CD4-positive, alpha-beta T cell (primary cell): ENCODE measurements at regions not wholly inside any gene's neighbourhood (a gene's known extent, or its start where the extent isn't known, plus 50 kb on each side); places are given as distances from the start of the nearest gene placed in this dataset.

Experiments used
- ATAC-seq: fragments of 200-7000 bp; cut with Tn5 transposase; one replicate; pipeline ENCODE4 v1.10.0; 2022; ENCODE audit warnings: mild to moderate bottlenecking; ENCODE audit not compliant: poor library complexity
- CTCF ChIA-PET: fragments of 350-600 bp; sonication (Branson Sonifier 250); formaldehyde crosslinking; loops from one replicate; lab custom pipeline; 2021; ENCODE audit warnings: antibody characterized with exemption, inconsistent platforms; lab: Charles Lee
- POLR2A ChIA-PET: fragments of 350-600 bp; sonication (Branson Sonifier 250); formaldehyde crosslinking; loops from one replicate; lab custom pipeline; 2021; ENCODE audit warnings: antibody characterized with exemption, inconsistent platforms; lab: Charles Lee
- DNase-seq, 14 experiments: peaks; one replicate each; pipeline ENCODE4 v3.0.0-alpha.2; 2013 to 2020; ENCODE audit warnings: mixed read lengths in 2 of 14
- H3K27ac ChIP-seq, 2 donors: one replicate each; pipeline versions ENCODE4 v1.5.1 to v1.7.0; 2013; ENCODE audit warnings: low read length in 2 of 2, low read depth in 1 of 2, mild to moderate bottlenecking in 1 of 2
- H3K27me3 ChIP-seq, 2 experiments: 1 replicate in 1 of 2; 2 replicates in 1 of 2; pipeline versions ENCODE4 v1.6.1 to v1.7.0; 2013; ENCODE audit warnings: low read length in 2 of 2, control low read depth in 1 of 2, mild to moderate bottlenecking in 1 of 2, moderate library complexity in 1 of 2; ENCODE audit not compliant: insufficient read depth in 2 of 2, control insufficient read depth in 1 of 2
- H3K36me3 ChIP-seq: one replicate; pipeline ENCODE4 v1.6.1; 2013; ENCODE audit warnings: low read length, control low read depth; ENCODE audit not compliant: insufficient read depth
- H3K4me1 ChIP-seq: one replicate; pipeline ENCODE4 v1.6.1; 2013; ENCODE audit warnings: low read length, control low read depth; ENCODE audit not compliant: insufficient read depth
- H3K4me3 ChIP-seq: one replicate; pipeline ENCODE4 v1.5.1; 2013; ENCODE audit warnings: mild to moderate bottlenecking, low read length, moderate library complexity
- H3K9me3 ChIP-seq, 2 experiments: 1 replicate in 1 of 2; 2 replicates in 1 of 2; pipeline versions ENCODE4 v1.6.1 to v1.7.0; 2013; ENCODE audit warnings: low read length in 2 of 2, mild to moderate bottlenecking in 2 of 2, control low read depth in 1 of 2, moderate library complexity in 1 of 2; ENCODE audit not compliant: control insufficient read depth in 1 of 2, insufficient read depth in 1 of 2
- H3K27ac Mint-ChIP-seq: one replicate; pipeline ENCODE4 v1.8.0; 2020; ENCODE audit warnings: mixed read lengths
- H3K27me3 Mint-ChIP-seq: one replicate; pipeline ENCODE4 v1.8.0; 2021; ENCODE audit warnings: mixed read lengths
- H3K36me3 Mint-ChIP-seq: one replicate; pipeline ENCODE4 v1.8.0; 2021; ENCODE audit warnings: low read depth, mixed read lengths
- H3K4me1 Mint-ChIP-seq: one replicate; pipeline ENCODE4 v1.8.0; 2021; ENCODE audit warnings: low read depth, mixed read lengths
- H3K4me3 Mint-ChIP-seq: one replicate; pipeline ENCODE4 v1.8.0; 2020; ENCODE audit warnings: mild to moderate bottlenecking, mixed read lengths
- H3K9me3 Mint-ChIP-seq: one replicate; pipeline ENCODE4 v1.8.0; 2020; ENCODE audit warnings: mixed read lengths
- intact Hi-C, 2 experiments: fragments of 100-400 bp; cut with DNase I in 1 of 2; cut with micrococcal nuclease in 1 of 2; formaldehyde crosslinking; loops; one replicate each; pipeline versions ENCODE4 v1.15.1 to v1.9.0; 2023 to 2025; cut with DNase I, micrococcal nuclease
- TF ChIP-seq, protein P1 (sequence below): fragments of 200-600 bp; IDR thresholded peaks from one replicate; pipeline ENCODE4 v1.8.0; 2022; ENCODE audit warnings: antibody characterized with exemption, mild to moderate bottlenecking

DNA sequence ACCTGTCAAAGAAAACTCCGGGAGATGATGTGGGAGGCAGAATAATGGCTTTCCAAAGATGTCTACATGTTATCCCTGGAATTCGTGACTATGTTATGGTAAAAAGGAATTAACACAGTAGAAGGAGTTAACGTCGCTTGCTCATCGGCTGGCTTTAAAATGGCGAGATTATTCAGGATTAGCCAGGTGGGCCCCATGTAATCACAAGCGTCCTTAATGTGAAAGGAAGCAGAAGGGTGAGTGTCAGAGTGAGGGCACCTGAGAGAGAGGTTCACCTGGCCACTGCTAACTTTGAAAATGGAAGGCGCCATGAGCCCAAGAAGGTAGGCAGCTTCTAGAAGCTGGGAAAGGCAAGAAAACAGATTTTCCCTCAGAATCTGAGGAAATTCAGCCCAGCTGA, 557.2 kb downstream of the EPHB1 start:
- Histone ChIP-seq H3K4me1 (no peaks in the 10 kb centered on the region), H3K4me3 (no peak overlapping the region), H3K36me3 (no peaks in the 10 kb centered on the region), H3K27me3 (no peaks in the 10 kb centered on the region), H3K9me3 (peaks cover 0 to 7% of the 10 kb centered on the region in 2 experiments), H3K27ac (no peak overlapping the region)
- ChIA-PET CTCF (no interaction called here), POLR2A (no interaction called here)
- TF ChIP-seq, protein P1, sequence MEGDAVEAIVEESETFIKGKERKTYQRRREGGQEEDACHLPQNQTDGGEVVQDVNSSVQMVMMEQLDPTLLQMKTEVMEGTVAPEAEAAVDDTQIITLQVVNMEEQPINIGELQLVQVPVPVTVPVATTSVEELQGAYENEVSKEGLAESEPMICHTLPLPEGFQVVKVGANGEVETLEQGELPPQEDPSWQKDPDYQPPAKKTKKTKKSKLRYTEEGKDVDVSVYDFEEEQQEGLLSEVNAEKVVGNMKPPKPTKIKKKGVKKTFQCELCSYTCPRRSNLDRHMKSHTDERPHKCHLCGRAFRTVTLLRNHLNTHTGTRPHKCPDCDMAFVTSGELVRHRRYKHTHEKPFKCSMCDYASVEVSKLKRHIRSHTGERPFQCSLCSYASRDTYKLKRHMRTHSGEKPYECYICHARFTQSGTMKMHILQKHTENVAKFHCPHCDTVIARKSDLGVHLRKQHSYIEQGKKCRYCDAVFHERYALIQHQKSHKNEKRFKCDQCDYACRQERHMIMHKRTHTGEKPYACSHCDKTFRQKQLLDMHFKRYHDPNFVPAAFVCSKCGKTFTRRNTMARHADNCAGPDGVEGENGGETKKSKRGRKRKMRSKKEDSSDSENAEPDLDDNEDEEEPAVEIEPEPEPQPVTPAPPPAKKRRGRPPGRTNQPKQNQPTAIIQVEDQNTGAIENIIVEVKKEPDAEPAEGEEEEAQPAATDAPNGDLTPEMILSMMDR: no peak
- H3K27ac Mint-ChIP-seq: no peak overlapping the region
- no peaks in the 10 kb centered on the region for H3K4me1 Mint-ChIP-seq
- H3K4me3 Mint-ChIP-seq: no peak overlapping the region
- ATAC-seq (no peak), DNase-seq (no peak)
- H3K36me3 Mint-ChIP-seq: no peaks in the 10 kb centered on the region
- H3K27me3 Mint-ChIP-seq: no peaks in the 10 kb centered on the region
- peaks cover 11% of the 10 kb centered on the region for H3K9me3 Mint-ChIP-seq
- intact Hi-C loops: no loop called here

GRCh38 chr3:135362889-135363288, 567.8 kb downstream of the EPHB1 start:
- peaks cover 2% of the 10 kb centered on the region for H3K9me3 Mint-ChIP-seq
- H3K4me3 ChIP-seq: no peak overlapping the region
- no peaks in the 10 kb centered on the region for H3K36me3 Mint-ChIP-seq
- intact Hi-C loops: no loop called here
- H3K27me3 ChIP-seq: no peaks in the 10 kb centered on the region
- no peaks in the 10 kb centered on the region for H3K36me3 ChIP-seq
- ATAC-seq (no peak), DNase-seq (no peak)
- TF ChIP-seq, protein P1: no peak
- H3K27me3 Mint-ChIP-seq: no peaks in the 10 kb centered on the region
- ChIA-PET POLR2A (no interaction called here), CTCF (no interaction called here)
- no peaks in the 10 kb centered on the region for H3K4me1 ChIP-seq
- H3K27ac Mint-ChIP-seq: no peak overlapping the region
- no peaks in the 10 kb centered on the region for H3K9me3 ChIP-seq
- H3K4me1 Mint-ChIP-seq: no peaks in the 10 kb centered on the region
- no peak overlapping the region for H3K4me3 Mint-ChIP-seq
- no peak overlapping the region for H3K27ac ChIP-seq

DNA sequence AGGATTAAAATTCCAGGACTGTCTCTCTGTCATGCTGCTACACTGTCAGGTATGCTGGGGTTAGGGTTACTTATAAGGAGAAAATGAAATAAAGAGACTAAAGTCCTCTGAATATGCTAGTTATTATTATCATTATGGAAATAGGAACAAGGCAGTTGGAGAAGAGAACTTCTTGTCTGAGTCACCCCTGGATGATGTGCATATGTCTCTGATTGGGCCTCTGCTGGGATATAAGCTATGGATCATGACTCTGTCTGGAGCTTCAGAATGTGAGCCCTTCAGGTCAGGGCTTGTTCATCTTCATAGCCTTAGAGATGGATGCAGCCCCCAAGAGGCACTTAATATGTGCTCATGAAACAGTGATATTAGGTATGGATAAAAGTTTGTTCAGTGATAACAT, 569.6 kb downstream of the EPHB1 start:
- TF ChIP-seq, protein P1: no peak
- Mint-ChIP-seq H3K4me3 (no peak overlapping the region), H3K9me3 (peaks cover 2% of the 10 kb centered on the region), H3K27ac (no peak overlapping the region), H3K27me3 (no peaks in the 10 kb centered on the region), H3K36me3 (no peaks in the 10 kb centered on the region), H3K4me1 (no peaks in the 10 kb centered on the region)
- ATAC-seq (no peak), DNase-seq (no peak)
- no peak overlapping the region for H3K4me3 ChIP-seq
- intact Hi-C loops: no loop called here
- CTCF ChIA-PET: no interaction called here
- no peaks in the 10 kb centered on the region for H3K27me3 ChIP-seq
- no peak overlapping the region for H3K27ac ChIP-seq
- H3K36me3 ChIP-seq: no peaks in the 10 kb centered on the region
- no peaks in the 10 kb centered on the region for H3K4me1 ChIP-seq
- H3K9me3 ChIP-seq: no peaks in the 10 kb centered on the region
- POLR2A ChIA-PET: no interaction called here
